ENCODE measurements at regions not wholly inside any gene's neighbourhood (a gene's known extent, or its start where the extent isn't known, plus 50 kb on each side); places are given as distances from the start of the nearest gene placed in this dataset.

- Histone ChIP-seq H3K27me3 (ENCODE audit: control insufficient read depth, insufficient read depth, low read length) (no peaks in the 10 kb centered on the region), H3K9ac (ENCODE audit: low read length in 3 of 3) (no peak overlapping the region), H3K4me1 (ENCODE audit: control insufficient read depth in 2 of 3, insufficient read depth in 2 of 3, low read depth in 1 of 3, low read length in 3 of 3) (no peaks in the 10 kb centered on the region), H3K9me3 (ENCODE audit: control insufficient read depth in 2 of 3, insufficient read depth in 1 of 3, low read length in 3 of 3) (no peaks in the 10 kb centered on the region), H3K27ac (ENCODE audit: low read depth in 2 of 2, low read length in 2 of 2) (no peak overlapping the region), H3K36me3 (ENCODE audit: control insufficient read depth in 2 of 3, insufficient read depth in 3 of 3, low read length in 3 of 3) (no peaks in the 10 kb centered on the region), H3K4me3 (ENCODE audit: low read length in 3 of 3) (no peak overlapping the region)
- DNase-seq (no peak), FAIRE-seq (no peak)
- TF ChIP-seq CTCF (IDR thresholded peaks at IDR 0.05; ENCODE audit: borderline replicate concordance, extremely low read depth, insufficient read depth) = no peak
- intact Hi-C loops (cut with DNase I) = no loop called here
Measured at GRCh38 chr11:116300232-116300631, 472.6 kb downstream of the BUD13 start.

GRCh38 chr11:116294630-116295029 is 478.2 kb downstream of the BUD13 start:
- no peaks in the 10 kb centered on the region for H3K27me3 ChIP-seq (ENCODE audit: control insufficient read depth, insufficient read depth, low read length)
- TF ChIP-seq CTCF (IDR thresholded peaks at IDR 0.05; ENCODE audit: borderline replicate concordance, extremely low read depth, insufficient read depth) = no peak
- H3K36me3 ChIP-seq (ENCODE audit: control insufficient read depth in 2 of 3, insufficient read depth in 3 of 3, low read length in 3 of 3) = no peaks in the 10 kb centered on the region
- FAIRE-seq = no peak
- intact Hi-C loops (cut with DNase I) = no loop called here
- no peak overlapping the region for H3K27ac ChIP-seq (ENCODE audit: low read depth in 2 of 2, low read length in 2 of 2)
- peaks cover 0 to 6% (median 0%) of the 10 kb centered on the region in 3 donors for H3K9me3 ChIP-seq (ENCODE audit: control insufficient read depth in 2 of 3, insufficient read depth in 1 of 3, low read length in 3 of 3)
- no peak overlapping the region for H3K9ac ChIP-seq (ENCODE audit: low read length in 3 of 3)
- H3K4me3 ChIP-seq (ENCODE audit: low read length in 3 of 3) = no peak overlapping the region
- DNase-seq = no peak
- no peaks in the 10 kb centered on the region for H3K4me1 ChIP-seq (ENCODE audit: control insufficient read depth in 2 of 3, insufficient read depth in 2 of 3, low read depth in 1 of 3, low read length in 3 of 3)

- TF ChIP-seq CTCF (IDR thresholded peaks at IDR 0.05; ENCODE audit: borderline replicate concordance, extremely low read depth, insufficient read depth) = no peak
- intact Hi-C loops (cut with DNase I) = no loop called here
- peaks cover 0 to 7% (median 0%) of the 10 kb centered on the region in 3 donors for H3K9me3 ChIP-seq (ENCODE audit: control insufficient read depth in 2 of 3, insufficient read depth in 1 of 3, low read length in 3 of 3)
- no peaks in the 10 kb centered on the region for H3K4me1 ChIP-seq (ENCODE audit: control insufficient read depth in 2 of 3, insufficient read depth in 2 of 3, low read depth in 1 of 3, low read length in 3 of 3)
- H3K27me3 ChIP-seq (ENCODE audit: control insufficient read depth, insufficient read depth, low read length) = no peaks in the 10 kb centered on the region
- H3K4me3 ChIP-seq (ENCODE audit: low read length in 3 of 3) = no peak overlapping the region
- H3K9ac ChIP-seq (ENCODE audit: low read length in 3 of 3) = no peak overlapping the region
- H3K36me3 ChIP-seq (ENCODE audit: control insufficient read depth in 2 of 3, insufficient read depth in 3 of 3, low read length in 3 of 3) = no peaks in the 10 kb centered on the region
- no peak overlapping the region for H3K27ac ChIP-seq (ENCODE audit: low read depth in 2 of 2, low read length in 2 of 2)
- no peak for FAIRE-seq
- no peak for DNase-seq
Measured at GRCh38 chr11:116287866-116288265, 484.9 kb downstream of the BUD13 start.

GRCh38 chr11:116285026-116285425 is 487.8 kb downstream of the BUD13 start:
- Histone ChIP-seq H3K4me3 (ENCODE audit: low read length in 3 of 3) (no peak overlapping the region), H3K27ac (ENCODE audit: low read depth in 2 of 2, low read length in 2 of 2) (no peak overlapping the region), H3K9me3 (ENCODE audit: control insufficient read depth in 2 of 3, insufficient read depth in 1 of 3, low read length in 3 of 3) (peaks cover 0 to 5% (median 0%) of the 10 kb centered on the region in 3 donors), H3K4me1 (ENCODE audit: control insufficient read depth in 2 of 3, insufficient read depth in 2 of 3, low read depth in 1 of 3, low read length in 3 of 3) (no peaks in the 10 kb centered on the region), H3K9ac (ENCODE audit: low read length in 3 of 3) (no peak overlapping the region), H3K36me3 (ENCODE audit: control insufficient read depth in 2 of 3, insufficient read depth in 3 of 3, low read length in 3 of 3) (no peaks in the 10 kb centered on the region), H3K27me3 (ENCODE audit: control insufficient read depth, insufficient read depth, low read length) (no peaks in the 10 kb centered on the region)
- intact Hi-C loops (cut with DNase I) = no loop called here
- no peak for TF ChIP-seq CTCF (IDR thresholded peaks at IDR 0.05; ENCODE audit: borderline replicate concordance, extremely low read depth, insufficient read depth)
- FAIRE-seq = no peak
- DNase-seq = no peak
